HG02885 (cell line): ENCODE measurements at regions not wholly inside any gene's neighbourhood (a gene's known extent, or its start where the extent isn't known, plus 50 kb on each side); places are given as distances from the start of the nearest gene placed in this dataset.

ENCODE experiments used
- ATAC-seq: cut with Tn5 transposase; IDR thresholded peaks from one replicate; pipeline ENCODE4 v1.9.1; 2021; ENCODE audit warnings: mild to moderate bottlenecking; ENCODE audit not compliant: unreplicated experiment, poor library complexity

DNA sequence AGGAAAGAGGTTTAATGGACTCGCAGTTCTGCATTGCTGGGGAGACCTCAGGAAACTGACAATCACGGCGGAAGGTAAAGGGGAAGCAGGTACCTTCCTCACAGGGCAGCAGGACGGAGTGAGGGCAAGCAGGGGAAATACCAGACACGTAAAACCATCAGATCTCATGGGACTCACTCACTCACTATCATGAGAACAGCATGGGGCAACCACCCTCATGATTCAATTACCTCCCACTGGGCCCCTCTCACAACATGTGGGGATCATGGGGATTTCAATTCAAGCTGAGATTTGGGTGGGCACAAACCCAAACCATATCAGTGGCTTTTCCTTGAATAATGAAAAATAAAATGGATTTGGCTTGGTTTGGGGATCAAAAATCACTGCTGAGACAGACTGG, 380.5 kb downstream of the VRK1 start:
- ATAC-seq: no peak

- no peak for ATAC-seq
Measured at GRCh38 chr14:97178781-97179180, 381.6 kb downstream of the VRK1 start.

GRCh38 chr14:97179573-97179972, 382.4 kb downstream of the VRK1 start:
- no peak for ATAC-seq

DNA sequence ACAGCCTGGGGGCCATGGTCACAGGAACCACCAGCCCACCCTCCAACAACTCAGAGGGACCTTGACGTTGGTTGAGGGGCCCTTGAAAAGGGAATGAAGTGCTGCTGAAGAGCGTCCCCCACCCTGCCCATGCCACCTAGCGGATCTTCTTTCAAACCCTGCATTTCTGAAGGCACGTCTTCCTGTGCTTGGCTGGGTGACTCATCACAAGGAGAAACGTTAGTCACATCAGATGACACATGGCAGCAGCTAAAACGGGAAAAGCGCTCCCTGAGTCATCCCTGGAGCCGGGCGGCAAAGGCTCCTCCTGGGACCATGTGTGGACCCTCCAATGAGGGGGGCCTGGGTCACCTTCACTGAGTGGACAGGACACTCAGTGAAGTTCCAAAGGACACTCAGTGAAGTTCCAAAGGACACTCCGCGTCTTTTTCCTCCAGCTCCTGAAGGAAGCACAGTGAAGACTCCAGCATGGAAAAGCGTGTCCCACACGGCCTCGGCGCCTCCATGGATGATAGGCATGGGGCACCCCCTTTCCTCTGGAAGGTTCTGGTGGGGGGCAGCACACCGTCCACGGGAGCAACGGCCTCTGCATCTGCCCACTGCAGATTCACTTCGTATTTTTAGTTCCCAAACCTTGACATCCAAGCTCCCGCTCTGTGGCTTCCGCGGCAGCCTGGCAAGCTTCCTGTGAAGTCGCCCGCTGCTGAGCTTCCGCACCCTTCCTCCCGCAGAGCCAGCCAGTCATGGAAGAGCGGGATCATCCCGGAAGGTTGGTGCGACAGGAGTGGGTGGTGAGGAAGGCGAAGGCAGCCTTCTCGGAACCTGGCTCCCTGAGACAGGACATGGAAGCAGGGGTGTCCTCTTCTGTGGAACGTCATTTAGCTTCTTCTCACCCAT, 383.4 kb downstream of the VRK1 start:
- no peak for ATAC-seq

GRCh38 chr14:97185186-97185585, 388.0 kb downstream of the VRK1 start:
- ATAC-seq: no peak

DNA sequence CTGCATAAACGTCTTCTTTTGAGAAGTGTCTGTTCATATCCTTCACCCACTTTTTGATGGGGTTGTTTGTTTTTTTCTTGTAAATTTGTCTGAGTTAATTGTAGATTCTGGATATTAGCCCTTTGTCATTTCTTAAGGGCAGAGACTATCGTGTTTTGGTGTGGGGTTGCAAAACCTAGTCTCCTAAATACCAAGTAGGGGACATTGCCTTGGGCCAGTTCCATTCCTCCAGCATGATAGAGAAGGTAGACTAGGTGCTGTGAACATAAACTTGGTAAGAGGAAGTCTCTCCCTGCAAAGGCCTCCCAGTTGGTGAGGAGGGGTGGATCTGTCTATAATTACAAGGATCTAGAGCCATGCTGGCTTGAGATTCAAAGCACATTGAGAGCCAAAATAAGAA, 390.7 kb downstream of the VRK1 start:
- no peak for ATAC-seq

DNA sequence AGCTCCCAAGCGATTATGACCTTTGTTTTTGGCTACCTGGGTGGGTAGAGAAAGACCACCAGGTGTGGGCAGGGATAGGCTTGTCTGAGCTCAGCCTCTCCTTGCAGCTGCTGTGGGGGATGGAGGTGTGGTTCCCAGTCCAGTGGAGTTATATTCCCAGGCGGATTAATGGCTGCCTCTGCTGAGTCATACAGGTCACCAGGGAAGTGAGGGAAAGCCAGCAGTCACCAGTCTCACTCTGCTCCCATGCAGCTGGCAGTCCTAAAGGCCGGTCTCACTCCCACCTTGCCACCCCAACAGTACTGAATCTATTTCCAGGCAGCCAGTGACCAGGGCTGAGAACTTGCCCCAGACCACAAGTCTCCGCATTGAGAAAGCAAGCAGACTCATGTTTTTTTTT, 399.2 kb downstream of the VRK1 start:
- no peak for ATAC-seq

DNA sequence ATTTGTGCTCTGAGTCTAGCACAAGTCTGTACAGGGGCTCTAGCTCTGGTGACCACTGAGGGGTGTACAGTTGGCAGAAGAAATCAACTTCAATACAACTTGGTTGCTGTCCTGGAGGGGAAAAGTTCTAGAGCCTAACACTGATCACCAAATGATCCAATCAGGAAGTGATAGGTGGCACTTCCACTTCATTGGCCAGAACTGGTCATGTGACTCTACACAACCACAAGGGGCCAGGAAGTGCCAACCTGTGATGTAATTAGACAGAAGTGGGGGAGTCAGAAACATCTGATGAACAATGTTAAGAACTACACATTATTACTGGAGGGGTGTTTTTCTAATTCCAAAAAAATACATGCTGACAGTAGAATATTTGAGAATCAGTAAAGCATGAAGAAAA, 401.6 kb downstream of the VRK1 start:
- ATAC-seq: no peak

- no peak for ATAC-seq
Measured at GRCh38 chr14:97200245-97200644, 403.1 kb downstream of the VRK1 start.

- no peak for ATAC-seq
Measured at GRCh38 chr14:97206916-97207315, 409.7 kb downstream of the VRK1 start.

GRCh38 chr14:97210202-97210601, 413.0 kb downstream of the VRK1 start:
- ATAC-seq: no peak

DNA sequence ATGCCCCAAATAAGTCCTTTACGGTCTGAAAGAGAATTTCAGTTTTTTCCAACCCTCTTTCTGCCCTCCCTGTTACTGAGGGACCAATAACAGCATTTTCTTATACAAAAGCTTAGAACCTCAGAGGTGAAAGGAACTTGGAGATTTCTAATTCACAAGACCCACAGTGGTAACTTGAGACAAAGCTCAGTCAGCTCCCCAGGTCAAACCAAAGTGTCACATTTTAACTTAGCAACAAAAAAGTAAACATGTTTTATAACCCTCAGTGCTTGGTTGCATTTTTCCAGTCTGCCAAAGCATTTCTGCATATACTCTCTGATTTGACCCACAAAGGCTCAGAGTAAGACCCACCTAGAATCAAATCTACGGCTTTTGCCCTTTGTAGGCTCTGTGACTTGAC, 415.2 kb downstream of the VRK1 start:
- no peak for ATAC-seq

- ATAC-seq: no peak
Measured at GRCh38 chr14:97213720-97214119, 416.5 kb downstream of the VRK1 start.

DNA sequence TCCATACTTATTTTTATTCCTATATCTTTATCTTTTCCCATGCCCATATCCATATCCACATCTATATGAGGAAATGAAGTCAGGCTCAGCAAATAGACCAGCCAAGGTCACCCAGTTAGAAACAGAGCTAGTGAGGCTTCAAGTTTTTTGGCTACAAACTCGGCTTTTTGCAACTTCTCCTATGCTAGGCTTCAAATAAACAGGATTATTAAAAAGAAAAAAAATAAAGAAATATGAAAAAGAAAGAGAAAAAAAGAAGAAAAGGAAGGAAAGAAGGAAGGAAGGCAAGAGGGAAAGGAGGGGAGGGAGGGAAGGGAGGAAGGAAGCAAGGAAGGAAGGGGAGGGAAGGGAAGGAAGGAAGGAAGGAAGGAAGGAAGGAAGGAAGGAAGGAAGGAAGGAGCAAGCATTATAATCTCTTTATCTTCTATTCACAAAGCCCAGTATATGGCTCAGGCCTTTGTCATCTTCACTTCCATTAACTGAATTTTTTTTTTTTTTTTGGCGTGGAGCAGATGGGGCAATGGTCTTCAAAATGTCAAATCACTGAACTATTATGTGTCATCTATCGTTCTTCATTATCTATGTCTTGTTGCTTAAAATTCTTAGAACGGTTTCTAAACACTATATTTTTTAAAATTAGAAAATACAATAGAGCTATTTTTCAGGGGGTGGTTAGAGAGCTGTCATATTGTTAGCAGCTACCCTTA, 418.2 kb downstream of the VRK1 start:
- no peak for ATAC-seq

DNA sequence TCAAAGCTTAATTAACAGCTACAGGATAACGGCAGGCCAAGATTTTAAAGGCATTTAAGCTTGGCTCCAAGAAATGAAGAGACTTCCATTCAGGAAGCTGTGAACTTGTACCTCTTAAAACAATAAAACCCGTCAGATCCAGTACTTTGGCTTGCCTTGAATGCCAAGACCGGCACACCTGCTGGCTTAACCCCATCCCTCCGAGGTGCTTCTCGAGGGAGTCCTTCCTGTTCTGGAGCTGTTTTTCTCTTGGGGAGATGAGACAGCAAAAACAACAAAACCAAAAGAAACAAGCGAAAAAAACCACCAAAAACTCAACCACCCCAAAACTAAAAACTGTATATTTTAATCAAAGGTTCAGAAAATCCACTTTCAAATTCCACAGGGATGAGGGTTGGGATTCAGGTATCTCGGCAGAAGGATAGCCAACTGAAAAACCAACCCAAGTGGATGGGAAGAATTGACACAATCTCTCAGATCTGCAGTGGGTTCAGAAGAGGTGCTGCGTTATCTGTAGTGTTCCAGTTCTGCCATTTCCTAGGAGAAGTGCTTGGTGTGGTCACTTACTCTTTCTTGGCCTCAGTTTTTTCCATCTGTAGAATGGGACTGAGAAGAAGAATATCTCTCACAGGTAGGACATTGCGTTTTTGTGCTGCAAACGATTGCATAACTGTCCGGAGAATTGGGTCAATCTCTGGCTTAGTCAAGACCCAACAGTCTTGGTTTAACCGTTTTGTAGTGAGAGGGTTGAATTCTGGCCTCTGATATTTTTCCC, 420.1 kb downstream of the VRK1 start:
- no peak for ATAC-seq

GRCh38 chr14:97218274-97218673, 421.1 kb downstream of the VRK1 start:
- no peak for ATAC-seq

DNA sequence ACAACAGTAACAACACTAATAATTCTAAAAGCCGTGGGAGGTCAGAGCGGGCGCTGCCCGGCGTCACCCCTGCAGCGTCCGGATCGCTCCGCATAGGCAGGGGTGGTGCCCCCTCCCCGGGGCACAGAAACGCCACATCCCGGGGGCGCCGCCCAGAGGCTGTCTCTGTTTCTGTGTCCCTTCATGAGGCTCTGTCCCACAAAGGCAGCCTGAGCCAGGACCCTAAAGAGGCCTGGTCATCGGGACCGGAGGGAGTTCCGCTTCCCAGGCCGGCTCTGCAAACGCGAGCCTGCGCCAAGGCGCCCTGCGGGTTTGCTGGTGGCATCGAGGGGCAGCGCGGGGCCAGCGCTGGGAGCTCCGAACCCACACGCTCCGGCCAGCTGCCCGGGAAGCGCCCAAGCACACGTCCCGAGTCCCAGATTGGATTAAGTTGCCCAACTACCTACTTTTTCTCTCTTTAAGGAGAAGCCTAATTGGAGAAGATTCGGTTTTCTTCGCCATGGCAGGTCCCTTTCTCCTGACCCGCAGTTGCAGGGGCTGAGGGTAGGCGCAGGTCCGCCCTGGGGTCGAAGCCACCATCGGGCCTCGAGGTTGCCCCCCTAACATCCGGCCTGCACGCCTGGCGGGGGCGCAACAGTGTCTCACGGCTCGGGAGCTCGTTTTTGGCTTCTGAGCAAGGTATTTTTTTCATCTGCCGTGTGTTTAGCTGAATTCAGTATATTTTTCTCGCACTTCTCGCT, 421.7 kb downstream of the VRK1 start:
- no peak for ATAC-seq

DNA sequence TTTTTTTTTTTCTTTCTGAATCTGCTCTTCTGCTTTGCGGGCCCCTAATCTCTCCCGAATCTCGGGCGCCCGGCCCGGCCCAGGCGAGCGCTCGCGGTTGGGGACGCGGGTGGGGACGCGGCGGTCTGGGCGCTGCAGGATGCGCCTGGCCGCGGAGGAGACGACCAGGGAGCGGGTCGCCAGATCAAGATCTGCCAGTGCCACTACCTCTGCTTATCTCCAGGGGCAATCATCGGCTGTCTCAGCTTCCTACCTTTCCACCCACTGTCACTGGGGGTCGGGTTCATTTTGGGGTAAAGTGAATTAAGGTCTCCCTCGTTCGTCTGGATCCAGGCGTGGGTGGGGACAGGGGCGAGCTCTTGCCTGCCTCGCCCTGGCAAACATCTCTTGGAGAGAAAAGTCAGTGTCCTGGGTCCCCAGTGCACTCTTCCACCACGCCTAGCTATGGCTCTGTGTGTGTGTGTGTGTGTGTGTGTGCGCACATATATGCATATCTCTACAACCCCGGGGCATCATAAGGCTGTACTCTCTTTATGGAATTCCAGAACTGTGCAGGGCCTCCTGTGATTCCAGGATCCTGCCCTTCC, 422.3 kb downstream of the VRK1 start:
- ATAC-seq: no peak

- no peak for ATAC-seq
Measured at GRCh38 chr14:97221572-97222285, 424.5 kb downstream of the VRK1 start.
